Stimulated activated CD4-positive, alpha-beta T cell treated with anti-CD3 and anti-CD28 coated beads, Interleukin-15, amount 100 ng/mL, for 1 hour (primary cell): ENCODE measurements at regions not wholly inside any gene's neighbourhood (a gene's known extent, or its start where the extent isn't known, plus 50 kb on each side); places are given as distances from the start of the nearest gene placed in this dataset.
"Not testable (repeated sequence)": the region's sequence is repeated elsewhere in the genome, so short reads cannot be mapped to it uniquely, and the experiment has no call there.

Source experiments
- DNase-seq, 2 donors: peaks; one replicate each; pipeline ENCODE4 v3.0.0-alpha.2; 2020; ENCODE audit warnings: low read depth in 1 of 2, low spot score in 1 of 2

DNA sequence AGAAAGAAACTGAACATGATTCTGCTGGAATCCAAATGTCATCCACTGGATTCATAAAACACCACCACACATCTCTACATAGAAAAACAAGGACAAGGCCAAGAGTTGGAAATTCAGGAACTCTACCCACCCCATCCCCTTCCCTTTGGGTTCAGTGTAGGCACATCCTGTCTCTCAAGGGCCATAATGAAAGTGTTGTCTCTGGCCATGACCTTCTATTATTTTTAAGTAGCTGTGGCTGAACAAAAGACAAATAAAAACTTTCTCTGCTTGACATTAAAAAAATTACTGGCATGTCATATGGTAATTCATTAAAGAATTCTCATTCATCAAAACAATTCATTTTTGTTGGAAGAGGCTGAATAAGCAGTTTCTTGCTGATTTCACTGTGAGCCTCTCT is 54.9 kb upstream of the ZBTB18 start:
- no peak for DNase-seq

GRCh38 chr1:243991650-243992049 is 59.4 kb upstream of the ZBTB18 start:
- DNase-seq, result no peak

- no peak for DNase-seq
Observed at GRCh38 chr1:243984788-243985187, 66.3 kb upstream of the ZBTB18 start.

DNA sequence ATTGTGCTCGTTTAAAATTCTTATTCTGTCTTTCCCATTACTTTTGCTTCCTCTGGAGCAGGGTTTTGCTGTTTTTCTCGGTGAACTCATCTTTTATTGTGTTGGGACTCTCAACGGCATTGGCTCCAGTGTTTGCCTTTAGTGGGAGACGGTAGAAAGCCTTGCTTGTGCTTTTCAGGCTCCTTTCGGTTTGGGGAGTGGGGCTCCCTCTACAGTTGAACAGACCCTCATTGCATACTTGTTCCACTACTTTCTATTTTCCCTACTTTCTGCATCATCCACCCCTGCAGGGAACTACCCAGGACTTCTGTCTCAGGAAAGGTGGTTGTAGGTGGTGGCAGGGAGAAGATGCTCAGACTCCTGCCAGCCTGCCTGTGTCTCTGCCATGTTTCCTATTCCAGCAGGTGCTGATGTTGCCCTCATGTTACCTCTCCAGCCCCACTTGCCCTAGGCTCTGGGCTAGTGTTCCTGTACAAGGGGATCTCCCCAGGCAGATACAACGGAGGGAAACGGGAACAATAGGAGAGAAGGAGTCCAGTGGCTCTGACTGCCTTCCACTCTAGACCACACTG is 68.5 kb upstream of the ZBTB18 start:
- DNase-seq, result no peak

GRCh38 chr1:243980471-243980870 is 70.6 kb upstream of the ZBTB18 start:
- no peak for DNase-seq

- DNase-seq, result no peak
Observed at GRCh38 chr1:243980071-243980470, 71.0 kb upstream of the ZBTB18 start.

DNA sequence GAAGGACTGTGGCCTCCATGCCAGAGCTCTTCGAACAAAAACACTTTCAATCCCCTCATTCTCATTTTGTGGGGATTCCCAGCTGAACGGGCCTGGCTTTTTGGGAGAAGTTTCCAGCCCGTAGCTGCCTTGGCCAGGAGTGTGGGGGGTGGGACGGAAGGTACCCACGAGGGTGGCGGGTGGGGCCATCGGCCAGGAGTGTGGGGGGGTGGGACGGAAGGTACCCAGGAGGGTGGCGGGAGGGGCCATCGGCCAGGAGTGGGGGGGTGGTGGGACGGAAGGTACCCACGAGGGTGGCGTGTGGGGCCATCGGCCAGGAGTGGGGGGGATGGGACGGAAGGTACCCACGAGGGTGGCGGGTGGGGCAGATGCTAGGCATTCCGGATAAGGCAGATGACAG is 71.7 kb upstream of the ZBTB18 start:
- DNase-seq, result no peak

GRCh38 chr1:243977094-243977493 is 74.0 kb upstream of the ZBTB18 start:
- no peak for DNase-seq

DNA sequence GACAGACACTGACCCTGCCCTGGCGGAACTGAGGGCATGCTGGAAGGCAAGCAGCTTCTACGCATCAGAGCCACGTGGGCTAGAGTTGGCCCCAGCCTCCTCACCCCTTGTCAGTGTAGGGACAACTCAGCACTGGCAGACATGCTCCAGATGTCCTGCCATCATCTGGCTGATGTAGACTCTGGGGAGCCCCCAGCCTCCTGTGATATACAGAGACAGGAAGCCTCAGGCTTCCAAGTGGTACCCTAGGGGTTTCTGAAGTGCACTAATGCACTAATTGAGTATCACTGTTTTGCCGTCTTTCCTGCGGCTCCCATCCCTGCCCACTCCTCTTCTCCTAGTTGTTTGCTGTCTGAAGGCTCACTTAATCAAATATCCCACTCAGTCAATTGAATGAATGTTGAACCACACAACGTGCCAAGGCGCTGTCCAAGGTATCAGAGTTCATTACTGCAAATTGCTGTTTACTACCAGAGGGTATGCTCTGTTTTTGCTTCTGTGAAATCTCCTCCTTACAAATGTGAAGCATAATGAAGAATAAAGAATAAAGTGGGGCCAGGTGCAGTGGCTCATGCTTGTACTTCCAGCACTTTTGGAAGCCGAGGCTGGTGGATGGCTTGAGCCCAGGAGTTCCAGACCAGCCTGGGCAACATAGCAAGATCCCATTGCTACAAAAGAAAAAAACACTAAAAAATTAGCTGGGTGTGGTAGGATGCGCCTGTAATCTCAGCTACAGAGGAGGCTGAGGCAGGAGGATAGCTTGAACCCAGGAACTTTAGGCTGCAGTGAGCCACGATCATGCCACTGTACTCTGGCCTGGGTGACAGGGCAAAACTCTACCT is 76.4 kb upstream of the ZBTB18 start:
- DNase-seq, result no peak

DNA sequence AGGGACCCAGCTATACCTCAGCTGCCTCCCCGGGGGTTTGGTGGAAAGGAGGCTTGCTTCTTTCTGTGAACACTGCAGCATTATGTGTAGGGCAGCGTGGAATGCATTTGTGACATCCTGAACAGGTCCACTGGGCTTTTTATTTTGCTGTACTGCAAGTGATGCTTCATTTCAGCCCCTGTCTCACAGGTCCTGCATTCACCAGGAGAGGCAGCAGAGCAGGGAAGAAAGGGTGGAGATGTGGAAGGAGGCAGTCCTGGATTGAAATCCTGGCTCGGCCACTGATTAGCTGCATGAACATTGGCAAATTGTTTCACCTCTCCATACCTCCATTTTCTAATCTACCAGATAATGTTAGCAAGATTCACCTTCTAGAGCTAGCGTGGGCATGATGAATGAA is 77.9 kb upstream of the ZBTB18 start:
- no peak for DNase-seq

- no peak for DNase-seq
Observed at GRCh38 chr1:243970077-243970476, 81.0 kb upstream of the ZBTB18 start.

- no peak for DNase-seq
Observed at GRCh38 chr1:243968413-243968812, 82.7 kb upstream of the ZBTB18 start.

- no peak for DNase-seq
Observed at GRCh38 chr1:243964915-243965314, 86.2 kb upstream of the ZBTB18 start.

GRCh38 chr1:243963571-243963970 is 87.5 kb upstream of the ZBTB18 start:
- DNase-seq, result no peak

DNA sequence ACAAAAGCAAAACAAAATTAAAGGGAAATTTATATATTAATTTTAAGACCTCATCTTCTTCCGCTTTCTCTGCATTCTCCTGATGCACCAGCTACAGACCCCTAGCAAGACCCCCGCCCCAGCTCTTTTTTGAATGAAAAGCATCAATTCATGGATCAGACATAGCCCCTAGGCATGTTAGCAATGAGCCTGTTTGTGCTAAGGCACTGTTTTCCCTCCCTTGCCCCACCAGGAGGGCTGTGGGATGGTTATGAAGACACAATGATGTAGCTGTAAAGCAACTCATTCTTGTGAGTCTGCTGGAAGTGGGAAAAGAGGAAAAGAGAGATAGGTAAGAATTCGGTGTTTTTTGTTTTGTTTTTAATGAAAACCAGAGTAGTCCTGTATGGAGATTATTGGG is 88.5 kb upstream of the ZBTB18 start:
- DNase-seq, result no peak

DNA sequence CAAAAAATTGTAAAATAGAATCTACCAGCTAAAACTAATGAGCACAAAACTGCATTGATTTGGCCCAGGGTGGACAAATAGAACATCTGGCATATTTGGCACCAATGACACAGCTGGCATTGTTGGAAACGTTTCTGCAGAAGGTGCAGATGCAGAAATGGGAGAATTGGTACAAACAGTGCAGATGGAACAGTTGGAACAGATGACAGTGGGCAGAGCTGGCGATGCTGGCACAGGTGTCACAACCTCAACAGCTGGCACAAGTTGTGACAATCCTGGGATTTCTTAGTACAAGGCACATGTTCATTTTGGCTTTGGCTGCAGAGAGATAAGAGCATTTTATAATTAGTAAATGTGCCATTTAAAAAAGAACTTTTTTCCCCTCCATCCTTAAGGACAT is 91.1 kb upstream of the ZBTB18 start:
- DNase-seq, result no peak

DNA sequence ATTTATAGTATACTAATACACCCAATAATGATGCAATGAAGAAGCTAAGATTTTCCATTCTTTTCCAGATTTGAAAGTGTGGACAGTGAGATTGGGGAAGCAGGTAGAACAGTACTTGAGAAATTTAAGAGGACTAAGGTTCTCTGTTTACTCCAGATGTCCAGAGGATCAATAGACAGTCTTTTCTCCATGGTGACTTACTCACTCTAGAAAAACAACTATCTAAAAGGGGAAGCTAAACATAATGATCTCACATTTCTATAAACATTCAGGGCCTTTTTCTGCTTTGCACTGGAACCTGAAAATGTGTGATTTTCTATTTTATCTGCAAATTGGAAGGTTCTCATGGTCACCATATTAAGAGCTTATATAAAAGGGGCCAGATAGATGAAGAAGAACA is 93.9 kb upstream of the ZBTB18 start:
- no peak for DNase-seq

- DNase-seq, result no peak
Observed at GRCh38 chr1:243956450-243956849, 94.6 kb upstream of the ZBTB18 start.

DNA sequence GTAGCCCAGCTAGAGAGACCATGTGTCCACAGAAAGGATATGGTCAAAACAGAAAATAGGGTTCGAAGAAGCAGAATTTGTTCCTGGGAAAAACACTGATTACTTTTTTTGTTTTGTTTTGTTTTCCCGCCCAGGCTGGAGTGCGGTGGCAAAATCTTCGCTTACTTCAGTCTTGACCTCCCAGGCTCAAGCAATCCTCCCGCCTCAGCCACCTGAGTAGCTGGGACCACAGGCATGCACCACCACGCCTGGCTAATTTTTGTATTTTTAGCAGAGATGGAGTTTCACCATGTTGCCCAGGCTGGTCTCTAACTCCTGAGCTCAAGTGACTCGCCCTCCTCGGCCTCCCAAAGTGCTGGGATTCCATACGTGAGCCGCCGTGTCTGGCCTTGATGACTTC is 99.9 kb upstream of the ZBTB18 start:
- DNase-seq, result not testable (repeated sequence)

DNA sequence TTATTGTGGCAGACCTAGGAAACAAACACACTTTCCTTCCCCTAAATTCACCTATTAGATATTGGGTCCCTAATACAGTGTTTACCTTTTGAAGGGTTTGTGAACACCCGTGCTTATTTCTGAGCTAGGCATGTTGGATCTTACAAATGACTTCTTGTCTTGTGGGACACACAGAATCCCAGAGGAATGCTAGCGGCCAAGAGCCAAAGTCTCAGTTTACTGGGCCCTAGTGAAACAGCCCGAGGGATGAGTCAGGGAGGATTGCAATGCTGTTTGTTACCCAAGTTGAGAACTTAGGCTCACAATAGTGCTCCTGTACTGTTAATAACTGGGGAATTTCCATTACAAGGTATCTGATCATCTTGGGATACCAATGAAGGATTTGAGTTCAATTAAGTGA is 100.1 kb upstream of the AKT3 start:
- no peak for DNase-seq

GRCh38 chr1:243946946-243947345 is 96.9 kb upstream of the AKT3 start:
- DNase-seq, result peak in 1 of 2 donors; percentile 6

DNA sequence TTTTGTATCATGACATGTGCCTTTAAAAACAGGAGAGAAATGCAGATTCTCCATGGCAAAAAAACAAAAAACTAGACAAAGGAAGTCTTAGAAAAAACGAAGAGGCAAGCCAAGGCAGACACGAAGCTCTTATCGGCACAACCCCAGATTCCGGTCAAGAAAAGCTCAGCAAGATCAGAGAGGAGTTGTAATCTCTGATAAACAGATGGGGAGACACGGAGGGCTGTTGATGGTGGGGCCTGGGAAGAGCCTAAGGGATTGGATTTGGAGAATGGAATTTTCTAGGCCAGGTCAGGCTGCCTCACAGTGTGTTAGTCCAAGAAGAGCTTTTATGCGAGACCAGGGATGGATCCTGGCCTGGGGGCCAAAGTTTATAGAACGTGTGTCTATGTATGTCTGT is 96.2 kb upstream of the AKT3 start:
- no peak for DNase-seq

GRCh38 chr1:243945727-243946126 is 95.7 kb upstream of the AKT3 start:
- DNase-seq, result no peak
